Left cardiac atrium (tissue), 4 donors: ENCODE measurements at regions not wholly inside any gene's neighbourhood (a gene's known extent, or its start where the extent isn't known, plus 50 kb on each side); places are given as distances from the start of the nearest gene placed in this dataset.
A peak's percentile ranks its signal among the peaks of the same experiment; 100 is the strongest.

Experiments
- ATAC-seq, 2 donors: fragments of 200-7000 bp; cut with Tn5 transposase; one replicate each; pipeline ENCODE4 v1.9.1; 2020; ENCODE audit warnings: mild to moderate bottlenecking in 2 of 2, moderate library complexity in 2 of 2
- DNase-seq: peaks from one replicate; pipeline ENCODE4 v3.0.0-alpha.2; 2020
- intact Hi-C, 2 donors: fragments of 100-400 bp; cut with DNase I; formaldehyde crosslinking; loops; one replicate each; pipeline versions ENCODE4 v1.14.1 to v1.15.1; 2022 to 2023
- donor health status: DM: no; HTN: yes; CAD: no.
- donor health status: DM: no; HTN: yes; CAD: no; lungs with severe emphysema.
- donor health status: DM: yes; HTN: yes; CAD: no.
- donor health status: Dilated cardiomyopathy.

DNA sequence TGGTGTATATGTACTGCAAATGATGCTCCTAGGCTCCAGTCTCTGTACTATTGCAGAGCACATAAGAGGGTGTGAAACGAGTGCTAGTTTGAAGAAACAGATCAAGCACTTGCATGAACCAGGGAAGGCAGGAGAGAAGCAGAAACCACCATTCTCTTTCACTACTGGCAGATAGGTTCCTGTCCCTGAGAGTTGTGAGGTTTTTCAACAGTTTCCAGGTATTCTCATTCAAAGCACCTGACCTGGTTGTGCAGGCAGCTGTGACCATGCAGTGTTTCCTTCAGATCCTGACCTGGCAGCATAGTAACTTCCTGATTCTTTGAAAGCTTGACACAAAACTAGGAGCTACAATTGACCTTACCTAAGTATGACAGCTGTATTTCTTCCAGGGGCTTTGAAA, 164.9 kb downstream of the UFM1 start:
- DNase-seq, result no peak
- intact Hi-C loops, result no loop called here
- no peak for ATAC-seq

DNA sequence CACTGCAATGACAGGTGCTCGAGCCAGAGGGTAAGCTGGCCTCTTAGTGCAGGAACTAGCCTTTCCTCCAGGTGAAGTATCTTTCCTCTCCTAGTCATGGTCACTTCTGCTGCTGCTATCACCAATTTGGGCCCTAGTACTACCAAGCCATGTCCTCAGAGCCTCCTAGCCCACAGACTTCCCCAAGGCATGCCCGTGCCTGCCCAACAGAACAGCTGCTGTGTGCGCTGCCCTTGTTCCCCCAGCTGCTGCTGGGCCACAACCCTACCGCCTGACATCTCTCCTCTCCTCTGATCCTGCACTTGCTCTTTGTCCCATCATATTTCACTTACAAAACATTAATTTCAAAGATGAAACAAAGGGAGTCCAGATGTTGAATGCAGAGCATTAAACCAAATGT, 168.5 kb upstream of the FREM2 start:
- intact Hi-C loops, result no loop called here
- ATAC-seq (no peak), DNase-seq (no peak)

DNA sequence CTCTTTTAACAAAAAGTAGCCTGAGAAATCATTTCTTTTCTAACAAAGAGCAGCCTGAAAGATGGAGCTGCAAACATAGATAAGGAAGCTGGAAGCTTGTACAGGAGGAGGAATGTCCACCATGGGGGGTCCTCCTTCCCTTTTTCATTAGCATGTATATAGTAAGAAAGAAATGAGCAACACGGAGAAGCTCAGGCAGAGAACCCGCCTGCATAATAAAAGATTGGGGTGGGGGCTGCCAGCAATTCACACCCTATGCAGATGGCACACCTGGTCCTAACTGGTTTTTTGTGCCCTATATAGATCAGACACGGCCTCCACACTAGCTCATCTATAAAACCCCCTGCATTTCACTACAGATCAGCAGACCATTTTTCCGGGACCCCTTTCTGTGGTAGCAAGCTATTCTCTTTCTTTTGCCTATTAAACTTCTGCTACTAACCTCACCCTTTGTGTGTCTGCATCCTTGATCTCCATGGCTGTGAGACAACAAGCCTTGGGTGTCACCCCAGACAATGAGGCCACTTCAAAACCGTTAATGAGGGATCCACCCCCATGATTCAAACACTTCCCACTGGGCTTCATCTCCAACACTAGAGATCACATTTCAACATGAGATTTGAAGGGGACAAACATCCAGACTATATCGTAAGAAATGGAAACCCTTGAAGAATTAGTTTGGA, 167.5 kb upstream of the FREM2 start:
- DNase-seq (no peak), ATAC-seq (no peak)
- intact Hi-C loops, result no loop called here

DNA sequence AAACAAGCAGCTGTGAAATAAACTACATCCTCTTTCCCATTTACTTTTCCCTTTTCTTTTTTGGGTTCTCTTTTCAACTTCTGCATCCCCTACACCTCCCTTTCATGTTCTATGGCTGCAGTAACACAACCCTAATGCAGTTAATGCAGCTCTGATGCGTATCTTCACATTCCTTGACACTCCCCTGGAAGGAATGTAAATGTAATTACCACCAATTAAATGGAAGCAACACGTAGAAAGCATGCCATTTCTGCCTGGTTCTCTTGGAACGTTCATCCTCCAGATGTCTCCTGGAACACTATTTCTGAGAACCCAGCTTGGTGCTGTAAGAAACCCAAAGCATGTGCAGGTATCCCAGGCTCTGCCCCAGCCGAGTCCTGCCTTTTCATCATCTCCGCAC, 166.8 kb upstream of the FREM2 start:
- ATAC-seq (no peak), DNase-seq (no peak)
- intact Hi-C loops, result no loop called here

DNA sequence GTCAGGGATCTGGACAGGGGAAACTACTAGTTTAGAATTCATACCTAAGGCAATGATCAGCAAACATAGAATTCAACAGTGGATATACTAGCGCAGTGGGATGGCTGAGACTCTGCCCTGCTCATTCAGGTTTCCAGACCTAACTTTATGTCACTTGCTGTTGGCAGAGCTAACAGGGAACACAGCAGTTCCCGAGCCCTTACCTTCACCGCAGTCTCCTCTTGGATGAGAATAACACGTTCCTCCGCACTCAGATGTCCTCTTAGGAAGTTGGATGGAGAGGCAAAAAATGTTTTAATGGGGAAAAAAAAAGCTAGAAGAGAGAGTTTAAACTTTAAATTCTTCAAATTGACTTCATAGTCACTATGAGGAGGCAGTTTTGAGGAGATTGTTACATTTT, 159.7 kb upstream of the FREM2 start:
- DNase-seq (no peak), ATAC-seq (no peak)
- intact Hi-C loops, result loop anchor here in 1 of 2 donors (5.0 kb wide), 1 partner anchor 760 kb away; no protein-coding TSS in a partner anchor

DNA sequence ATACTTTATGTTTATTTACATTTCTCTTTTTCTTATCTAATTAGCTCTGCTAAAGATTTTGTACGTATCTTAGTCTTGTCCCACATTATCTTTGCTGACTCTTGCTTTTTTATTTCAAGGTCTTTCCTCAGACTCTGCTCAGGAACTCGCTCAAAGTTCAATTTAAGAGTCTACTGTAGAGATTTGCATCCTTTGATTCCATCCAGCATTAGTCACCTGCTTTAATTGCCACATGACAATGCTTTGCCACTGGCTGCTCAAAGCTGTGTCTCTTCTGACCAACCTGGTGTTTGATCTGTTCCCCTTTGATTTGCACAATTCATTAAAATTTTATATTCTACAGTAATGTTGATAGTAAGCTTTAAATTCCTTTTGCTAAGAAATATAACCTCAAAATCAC, 157.9 kb upstream of the FREM2 start:
- ATAC-seq, result no peak
- intact Hi-C loops, result loop anchor here in 1 of 2 donors (5.0 kb wide), 1 partner anchor 762 kb away; no protein-coding TSS in a partner anchor
- no peak for DNase-seq

DNA sequence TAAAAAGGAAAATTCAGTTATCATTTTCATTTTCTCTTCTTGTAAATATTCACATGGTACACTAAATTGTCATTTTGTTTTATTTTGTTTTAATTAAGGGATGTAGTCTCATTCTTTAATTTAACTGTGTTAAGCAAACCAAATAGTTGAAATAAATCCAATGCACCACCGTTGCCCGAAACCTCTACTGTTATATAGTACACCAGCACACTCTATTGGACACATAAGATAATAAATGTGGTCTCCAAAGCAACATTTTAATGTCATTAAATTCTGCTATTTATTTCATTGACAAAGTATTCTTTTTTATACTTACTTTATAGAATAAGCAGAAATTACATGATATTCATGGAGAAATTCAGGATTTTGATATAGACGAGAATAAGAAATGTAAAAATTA, 156.4 kb upstream of the FREM2 start:
- DNase-seq (no peak), ATAC-seq (peak in 1 of 2 donors; percentile 50)
- intact Hi-C loops, result loop anchor here in 1 of 2 donors (10.0 kb wide), 2 partner anchors 656 to 886 kb away; no protein-coding TSS in a partner anchor

DNA sequence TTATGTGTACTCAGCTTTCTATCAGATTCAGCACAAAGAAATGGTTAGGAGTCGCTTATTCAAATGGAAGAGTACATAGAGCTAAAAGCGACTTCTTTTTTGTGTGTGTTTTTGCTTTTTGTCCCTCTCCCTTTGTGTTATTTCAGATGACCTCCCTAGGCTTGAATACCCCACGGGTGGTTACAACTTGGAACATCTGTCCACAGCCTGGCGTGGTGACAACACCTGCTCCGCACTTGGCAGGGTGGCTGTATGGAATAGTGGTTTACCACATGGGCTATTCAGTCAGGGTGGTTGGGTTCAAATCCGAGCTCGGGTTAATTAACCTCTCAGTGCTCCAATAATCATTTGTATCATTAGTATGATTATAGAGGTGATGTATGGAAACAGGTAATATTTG, 151.6 kb upstream of the FREM2 start:
- DNase-seq (no peak), ATAC-seq (no peak)
- intact Hi-C loops, result loop anchor here in 1 of 2 donors (10.0 kb wide), 2 partner anchors 660 to 890 kb away; no protein-coding TSS in a partner anchor

DNA sequence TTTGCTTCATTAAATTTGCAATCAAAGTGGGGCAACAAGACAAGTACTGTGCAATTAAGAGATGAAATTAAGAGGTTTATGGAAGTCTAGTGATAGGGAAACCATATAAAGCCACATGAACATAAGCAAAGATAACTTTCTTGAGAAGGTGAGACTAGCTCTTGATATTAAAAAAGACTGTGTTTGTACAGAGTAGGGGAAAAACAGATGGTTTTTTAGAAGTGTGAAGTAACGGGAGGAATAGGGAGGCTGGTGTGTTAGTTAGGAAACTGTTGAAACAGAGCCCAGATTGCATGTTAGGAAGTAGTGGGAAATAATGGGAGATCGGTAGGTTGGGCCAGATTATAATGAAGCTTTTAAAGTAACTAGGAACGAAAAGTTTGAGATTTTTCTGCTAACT, 149.8 kb upstream of the FREM2 start:
- DNase-seq, result no peak
- intact Hi-C loops, result loop anchor here in 1 of 2 donors (10.0 kb wide), 2 partner anchors 662 to 892 kb away; no protein-coding TSS in a partner anchor
- ATAC-seq, result no peak

DNA sequence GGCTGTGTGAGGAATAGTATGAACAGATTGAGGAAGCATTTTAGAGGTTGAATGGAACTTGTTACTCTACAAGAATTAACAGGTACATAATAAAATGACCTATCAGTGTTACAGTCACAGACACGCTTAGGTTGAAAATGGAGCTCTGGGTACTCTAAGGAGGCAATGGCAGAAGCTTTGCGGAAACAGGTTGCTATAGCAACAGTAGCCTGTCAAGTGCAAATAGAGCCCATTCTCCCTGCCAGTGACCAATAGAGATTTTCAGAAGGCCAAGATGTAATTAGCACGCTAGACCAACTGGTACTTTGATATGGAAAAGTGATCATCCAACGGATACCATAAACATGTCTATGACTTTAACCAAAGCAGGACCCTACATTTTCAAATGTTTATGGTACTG, 148.5 kb upstream of the FREM2 start:
- no peak for ATAC-seq
- intact Hi-C loops, result loop anchor here in 1 of 2 donors (10.0 kb wide), 2 partner anchors 664 to 894 kb away; no protein-coding TSS in a partner anchor
- no peak for DNase-seq

DNA sequence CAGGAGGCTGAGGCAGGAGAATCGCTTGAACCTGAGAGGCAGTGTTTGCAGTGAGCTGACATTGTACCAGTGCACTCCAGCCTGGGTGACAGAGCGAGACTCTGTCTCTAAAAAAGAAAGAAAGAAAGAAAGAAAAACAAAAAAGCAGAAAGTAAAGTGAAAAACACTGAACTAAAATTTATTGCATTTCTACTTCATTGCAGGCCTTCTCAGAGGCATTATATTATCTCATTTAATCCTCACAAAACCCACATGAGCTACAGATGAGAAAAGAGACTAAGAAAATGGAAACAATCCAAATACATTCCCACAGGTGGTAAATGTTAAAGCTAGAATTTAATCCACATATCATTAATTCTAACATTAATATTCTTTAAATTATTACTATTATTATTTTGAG, 147.2 kb upstream of the FREM2 start:
- intact Hi-C loops, result loop anchor here in 1 of 2 donors (10.0 kb wide), 2 partner anchors 665 to 895 kb away; no protein-coding TSS in a partner anchor
- ATAC-seq, result no peak

DNA sequence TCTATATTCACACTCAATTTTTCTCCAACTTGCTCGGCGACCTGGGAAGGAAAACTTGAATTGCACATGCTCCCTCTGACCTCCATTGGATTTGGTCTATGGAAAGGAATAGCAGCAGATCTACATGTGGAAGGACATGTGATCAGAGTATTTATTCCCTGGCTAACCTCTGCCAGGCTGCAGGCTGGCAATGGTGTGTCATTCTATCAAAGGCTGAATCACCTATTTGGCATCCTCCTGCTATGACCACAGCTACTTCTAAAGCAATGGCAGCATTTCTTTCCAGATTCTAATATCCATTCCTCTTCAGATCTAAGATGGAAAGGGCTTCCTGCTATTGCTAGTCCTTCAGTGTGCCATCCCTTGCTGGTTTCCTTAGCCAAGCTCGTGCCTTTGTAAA, 144.3 kb upstream of the FREM2 start:
- DNase-seq (no peak), ATAC-seq (no peak)
- intact Hi-C loops, result no loop called here

More for the DNA sequence above, 147.2 kb upstream of the FREM2 start:
- no peak for DNase-seq

DNA sequence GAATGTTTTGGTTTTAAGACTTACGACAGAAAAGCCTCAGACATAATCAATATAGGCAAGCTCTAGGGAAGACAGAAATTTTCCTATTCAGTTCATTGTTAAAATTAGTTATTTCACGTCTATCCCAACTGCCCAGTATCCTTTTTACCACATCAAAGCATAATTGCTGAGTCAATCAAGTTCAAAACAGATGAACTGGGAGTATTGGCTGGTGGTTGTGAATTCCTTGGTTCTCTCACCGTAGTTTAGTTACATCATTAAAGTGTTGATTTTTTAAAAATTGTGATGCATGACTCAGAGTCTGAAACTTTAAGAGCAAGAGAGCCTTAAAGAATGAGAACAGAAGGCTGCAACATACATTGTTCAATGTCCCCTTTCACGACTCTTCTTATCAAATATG, 143.3 kb upstream of the FREM2 start:
- ATAC-seq, result no peak
- intact Hi-C loops, result no loop called here
- DNase-seq, result no peak

DNA sequence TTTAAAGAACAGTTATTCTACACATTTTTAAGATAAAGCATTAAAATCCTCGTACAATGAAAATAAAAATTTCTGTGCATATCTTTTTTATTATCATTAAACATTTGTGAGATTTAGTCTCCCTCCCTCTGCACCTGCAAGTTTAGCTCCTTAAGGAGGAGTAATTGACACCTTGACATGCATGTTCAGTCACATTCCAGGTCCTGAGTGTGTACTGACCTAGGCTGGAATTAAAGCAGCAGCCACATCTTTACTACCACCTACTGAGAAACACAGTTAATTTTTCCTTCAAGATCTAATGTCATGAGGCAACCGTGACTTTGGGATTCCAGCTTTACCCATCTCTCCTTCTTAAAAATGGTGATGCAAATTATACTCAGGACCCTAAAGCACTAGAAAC, 123.1 kb upstream of the FREM2 start:
- no peak for ATAC-seq
- no peak for DNase-seq
- intact Hi-C loops, result no loop called here

DNA sequence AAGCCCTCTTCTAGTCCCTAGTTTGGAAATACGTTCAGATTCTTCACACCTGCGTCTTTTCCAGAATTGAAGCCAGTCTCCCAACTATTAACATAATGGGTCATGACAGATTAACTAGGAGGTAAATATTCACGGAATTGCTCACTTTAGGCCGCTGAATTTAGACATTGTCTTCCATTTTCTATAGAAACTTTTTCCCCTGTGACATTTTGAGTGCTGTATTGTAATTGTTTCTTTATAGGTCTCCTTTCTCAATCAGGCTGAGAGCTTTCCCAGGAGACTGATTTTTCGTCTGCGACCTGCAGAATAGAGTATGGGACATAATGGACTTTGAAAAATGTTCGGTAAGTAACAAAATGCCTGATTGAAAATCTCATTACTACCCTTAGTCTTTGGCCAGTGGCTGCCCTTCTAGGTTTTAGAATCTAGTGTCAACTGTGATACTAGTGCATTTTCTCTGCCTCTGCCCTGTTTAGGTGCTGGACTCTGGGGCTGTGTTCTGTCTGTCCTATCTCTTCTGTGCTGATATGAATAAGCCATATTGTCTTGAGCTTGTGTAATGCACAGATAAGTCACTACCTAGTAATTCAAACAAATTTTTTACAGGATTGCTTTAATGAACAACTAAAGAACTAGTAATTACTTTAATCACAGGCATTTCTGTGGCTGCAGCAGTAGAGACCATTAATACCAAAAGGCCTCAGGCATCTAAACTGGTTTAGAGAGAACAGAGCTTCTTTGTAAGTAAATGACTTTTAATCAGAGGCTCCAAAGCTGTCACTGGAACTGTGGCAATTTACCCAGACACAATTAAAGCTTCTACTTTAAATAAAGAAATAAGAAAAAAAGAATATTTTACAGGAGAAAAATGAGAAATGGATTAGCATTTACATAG, 122.4 kb upstream of the FREM2 start:
- no peak for ATAC-seq
- intact Hi-C loops, result no loop called here
- DNase-seq, result no peak

DNA sequence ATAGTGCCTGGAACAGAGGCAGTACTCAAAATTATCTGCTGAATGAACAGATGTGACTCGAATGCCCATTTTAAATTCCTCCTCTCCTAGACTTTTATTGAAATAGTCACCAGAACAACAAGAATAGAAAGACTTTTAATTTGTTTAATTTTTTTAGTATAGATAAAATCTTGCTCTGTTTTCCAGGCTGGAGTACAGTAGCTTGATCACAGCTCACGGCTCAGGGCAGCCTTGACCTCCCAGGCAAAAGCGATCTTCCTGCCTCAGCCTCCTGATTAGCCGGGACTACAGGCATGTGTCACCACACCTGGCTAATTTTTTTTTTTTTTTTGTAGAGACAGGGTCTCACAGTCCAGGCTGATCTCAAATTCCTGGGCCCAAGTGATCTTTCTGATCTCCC, 120.9 kb upstream of the FREM2 start:
- intact Hi-C loops, result no loop called here
- no peak for ATAC-seq
- no peak for DNase-seq

DNA sequence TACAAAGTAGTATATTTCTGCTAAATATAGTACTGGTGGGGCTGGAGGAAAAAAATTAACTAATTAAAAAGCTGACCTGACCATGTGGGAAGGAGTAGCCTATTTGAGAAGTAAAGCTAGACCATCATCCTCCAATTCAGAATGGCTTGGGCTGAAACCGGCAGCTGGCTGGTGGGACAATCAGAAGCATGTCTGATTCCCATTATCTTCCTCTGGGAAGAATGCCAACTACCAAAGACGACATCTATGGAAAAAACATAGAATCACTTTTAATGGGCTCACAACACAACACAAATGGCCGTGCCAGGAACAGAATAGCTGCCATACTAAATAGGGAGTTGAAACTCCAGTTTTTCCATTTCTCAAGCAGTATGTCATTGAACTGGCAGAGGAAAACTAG, 120.4 kb upstream of the FREM2 start:
- no peak for ATAC-seq
- DNase-seq, result no peak
- intact Hi-C loops, result no loop called here

DNA sequence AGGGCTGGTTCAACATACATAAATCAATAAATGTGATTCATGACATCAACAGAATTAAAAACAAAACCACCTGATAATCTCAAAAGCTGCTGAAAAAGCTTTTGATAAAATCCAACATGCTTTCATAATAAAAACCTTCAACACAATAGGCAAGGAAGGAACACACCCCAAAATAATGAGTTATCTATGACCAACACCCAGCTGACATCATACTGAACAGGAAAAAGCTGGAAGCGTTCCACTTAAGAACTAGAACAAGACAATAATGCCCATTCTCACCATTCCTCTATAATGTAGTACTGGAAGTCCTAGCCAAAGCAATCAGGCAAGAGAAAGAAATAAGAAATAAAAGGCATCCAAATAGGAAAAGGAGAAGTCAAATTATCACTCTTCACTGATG, 116.2 kb upstream of the FREM2 start:
- ATAC-seq, result no peak
- DNase-seq, result no peak
- intact Hi-C loops, result no loop called here

DNA sequence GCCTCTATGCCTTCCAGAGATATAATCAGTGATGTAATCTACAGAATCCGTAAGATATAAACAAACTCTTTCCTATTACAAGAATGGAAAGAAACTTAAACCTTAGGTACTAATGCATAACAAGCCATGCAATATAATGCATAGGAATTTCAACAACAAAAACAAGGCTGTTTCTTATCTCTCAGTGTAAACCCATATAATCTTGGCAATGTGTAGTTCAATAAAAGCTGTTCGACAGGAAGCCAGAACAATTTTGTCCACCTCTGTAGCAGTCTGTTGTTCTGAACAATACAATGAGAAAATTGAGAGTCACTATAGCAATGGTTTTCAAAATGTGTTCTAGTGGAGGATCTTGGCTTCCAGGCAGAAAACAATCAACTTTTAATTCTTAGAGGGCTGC, 111.5 kb upstream of the FREM2 start:
- ATAC-seq, result no peak
- no peak for DNase-seq
- intact Hi-C loops, result no loop called here

DNA sequence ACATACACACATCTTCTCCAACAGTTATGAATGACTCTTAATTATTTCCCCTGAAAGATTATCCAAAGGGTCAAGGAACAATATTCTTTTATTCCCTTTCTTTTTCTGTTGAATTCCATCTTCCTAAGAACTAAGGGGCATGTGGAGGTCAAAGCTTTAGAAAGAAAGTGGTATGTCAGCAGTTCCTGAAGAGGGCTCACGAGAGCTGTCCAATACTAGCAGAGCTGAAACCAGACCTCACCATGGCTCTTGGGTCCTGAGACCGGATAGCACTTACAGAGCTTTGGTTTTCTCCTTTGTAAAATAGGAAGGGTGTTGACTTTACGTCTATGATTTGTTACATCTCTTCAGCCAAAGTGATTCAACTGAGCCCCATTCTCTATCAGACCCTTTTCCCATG, 109.8 kb upstream of the FREM2 start:
- ATAC-seq (no peak), DNase-seq (no peak)
- intact Hi-C loops, result no loop called here
